Colon (tissue), 2 donors: ENCODE measurements at regions not wholly inside any gene's neighbourhood (a gene's known extent, or its start where the extent isn't known, plus 50 kb on each side); places are given as distances from the start of the nearest gene placed in this dataset.

ENCODE experiments used
- FAIRE-seq: peaks from 2 replicates; lab custom pipeline; 2012; peaks lifted over from hg19 to GRCh38; lab: Jason Lieb, UNC
- donor health status: control.
- donor health status: control.

DNA sequence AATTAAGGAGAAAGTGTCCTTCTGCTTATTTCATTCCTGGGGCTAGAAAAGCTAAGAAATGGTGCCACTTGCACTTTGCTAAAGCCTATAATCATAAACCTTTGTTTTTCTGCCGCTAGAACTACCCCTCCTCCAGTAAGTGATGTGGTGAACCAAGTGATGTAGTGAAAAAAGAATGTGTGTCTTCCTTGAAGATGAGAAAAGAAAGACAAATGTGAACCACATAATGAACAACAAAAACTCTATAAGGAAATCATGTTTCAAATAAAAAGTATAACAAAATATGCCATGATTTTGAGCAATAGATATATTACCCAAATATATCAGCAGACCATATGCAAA lies 179.0 kb upstream of the SGCD start:
- no peak for FAIRE-seq

DNA sequence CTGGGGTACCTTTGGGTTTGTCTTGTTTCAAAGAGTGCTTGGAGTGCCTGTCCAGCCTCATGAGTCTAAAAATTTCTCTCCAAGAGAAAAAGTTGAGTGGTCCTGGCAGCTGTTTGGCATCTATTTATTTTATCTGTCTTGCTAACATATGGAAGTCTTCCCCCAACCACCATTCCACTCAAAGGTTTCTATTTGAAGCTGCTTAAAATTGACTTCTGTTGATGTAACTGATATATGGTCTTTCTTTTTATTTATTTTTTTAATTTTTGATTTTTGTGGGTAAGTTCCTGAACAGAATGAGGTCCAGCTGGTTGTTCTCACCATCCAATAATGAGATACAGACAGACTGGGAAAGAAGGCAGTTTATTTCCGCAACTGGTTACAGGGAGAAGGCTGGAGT lies 178.7 kb upstream of the SGCD start:
- FAIRE-seq: no peak

- no peak for FAIRE-seq
Observed at GRCh38 chr5:156149213-156149612, 177.8 kb upstream of the SGCD start.

DNA sequence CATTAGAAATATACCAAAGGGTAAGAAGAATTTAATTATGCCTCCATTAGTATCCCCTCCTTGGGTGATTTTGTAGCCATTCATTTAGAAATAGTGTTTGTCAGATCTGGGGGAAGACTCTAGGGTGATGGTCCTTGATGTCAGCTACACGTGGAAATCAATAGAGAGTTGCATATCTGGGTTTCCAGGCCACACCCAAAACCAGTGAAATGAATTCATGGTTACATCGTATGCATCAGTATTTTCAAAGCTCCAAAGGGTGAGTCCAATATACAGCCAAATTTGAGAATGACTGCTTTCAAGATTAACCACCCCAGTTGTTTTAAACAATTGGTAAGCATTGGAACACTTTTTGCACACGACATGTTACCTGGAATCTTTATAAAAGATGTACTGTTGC lies 173.4 kb upstream of the SGCD start:
- FAIRE-seq: no peak

GRCh38 chr5:156154757-156155156 lies 172.2 kb upstream of the SGCD start:
- no peak for FAIRE-seq

DNA sequence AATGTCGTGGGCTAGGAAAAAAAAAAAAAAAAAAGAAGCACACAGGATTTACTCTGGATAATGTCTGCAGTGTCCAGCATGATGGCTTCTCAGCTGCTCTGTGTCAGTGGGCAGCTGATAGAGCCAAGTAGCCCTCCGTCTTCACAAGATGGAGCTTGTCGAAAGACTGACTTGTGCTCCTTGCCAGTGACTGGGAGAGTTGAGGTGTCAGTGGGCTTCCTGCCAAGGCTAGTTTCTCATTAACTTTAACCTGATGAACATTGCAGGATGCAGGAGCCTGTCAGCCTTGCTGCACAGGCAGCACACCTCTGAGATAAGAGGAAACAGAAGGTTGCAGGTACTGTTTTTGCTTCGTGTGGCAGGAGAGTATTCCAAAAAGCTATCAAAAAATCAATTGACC lies 171.4 kb upstream of the SGCD start:
- no peak for FAIRE-seq

DNA sequence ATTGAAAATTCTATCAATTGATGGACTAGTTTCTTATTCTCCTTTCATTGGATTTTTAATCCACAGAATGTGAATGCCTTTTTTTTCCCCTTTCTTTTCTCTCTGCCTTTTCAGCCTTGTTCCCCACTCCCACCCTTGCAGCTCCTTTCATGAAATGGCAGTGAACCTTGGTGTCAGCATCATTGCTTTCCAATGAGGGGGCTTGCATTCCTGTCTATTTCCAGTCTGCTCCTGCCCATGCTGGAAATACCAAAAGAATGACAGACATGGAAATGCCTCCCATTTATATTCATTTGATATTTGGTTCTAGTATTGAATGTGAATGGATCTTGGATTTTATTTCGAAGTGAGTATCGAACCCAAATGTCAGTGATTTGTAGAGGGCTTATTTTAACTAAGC lies 162.7 kb upstream of the SGCD start:
- FAIRE-seq: no peak

DNA sequence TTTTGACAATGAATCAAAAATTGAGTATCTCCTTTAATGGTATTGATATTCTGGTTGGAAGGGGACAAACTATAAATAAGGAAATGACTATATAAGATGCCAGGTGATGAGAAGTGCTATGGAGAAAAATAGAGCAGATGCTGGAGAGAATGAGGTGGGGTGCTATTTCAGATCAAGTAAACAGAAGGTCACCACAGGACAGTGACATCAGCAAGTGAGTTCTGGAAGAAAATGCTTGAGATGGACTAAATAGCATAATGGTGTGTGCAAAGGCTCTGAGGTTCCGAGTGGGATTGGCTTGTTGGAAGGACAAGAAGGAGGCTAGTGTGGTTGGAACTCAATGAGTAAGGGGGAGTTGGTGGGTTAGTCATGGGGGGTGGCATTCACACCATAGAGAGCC lies 157.5 kb upstream of the SGCD start:
- FAIRE-seq: no peak

DNA sequence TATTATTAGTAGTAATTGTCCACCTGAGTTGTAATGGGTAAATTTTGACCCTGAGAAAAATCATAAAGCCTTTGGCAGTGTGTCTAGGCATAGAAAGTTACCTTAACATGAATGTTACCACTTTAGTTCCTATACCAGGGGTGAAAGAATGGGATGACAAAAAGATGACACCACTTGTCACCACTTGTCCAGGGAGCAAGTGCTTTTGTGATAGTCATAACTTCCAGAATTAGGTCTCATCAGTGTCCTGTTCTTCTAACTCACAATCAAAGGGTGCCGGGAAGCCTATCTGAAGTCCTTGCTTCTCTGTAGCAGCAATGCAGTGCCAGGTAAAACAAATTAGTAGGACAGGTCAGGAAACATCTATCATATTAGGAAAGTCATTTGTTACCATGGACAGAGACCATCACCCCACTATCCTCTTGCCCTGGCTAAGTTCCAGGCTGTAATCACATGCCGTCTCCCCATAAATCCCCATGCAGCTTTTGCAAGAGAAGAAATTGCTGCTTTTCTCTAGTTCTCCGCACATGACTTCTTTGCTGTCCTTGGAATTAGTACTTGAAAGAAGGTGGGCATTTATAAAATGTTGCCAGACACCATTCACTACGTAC lies 156.5 kb upstream of the SGCD start:
- FAIRE-seq: no peak

- no peak for FAIRE-seq
Observed at GRCh38 chr5:156174225-156174624, 152.7 kb upstream of the SGCD start.

GRCh38 chr5:156178117-156178516 lies 148.8 kb upstream of the SGCD start:
- no peak for FAIRE-seq

DNA sequence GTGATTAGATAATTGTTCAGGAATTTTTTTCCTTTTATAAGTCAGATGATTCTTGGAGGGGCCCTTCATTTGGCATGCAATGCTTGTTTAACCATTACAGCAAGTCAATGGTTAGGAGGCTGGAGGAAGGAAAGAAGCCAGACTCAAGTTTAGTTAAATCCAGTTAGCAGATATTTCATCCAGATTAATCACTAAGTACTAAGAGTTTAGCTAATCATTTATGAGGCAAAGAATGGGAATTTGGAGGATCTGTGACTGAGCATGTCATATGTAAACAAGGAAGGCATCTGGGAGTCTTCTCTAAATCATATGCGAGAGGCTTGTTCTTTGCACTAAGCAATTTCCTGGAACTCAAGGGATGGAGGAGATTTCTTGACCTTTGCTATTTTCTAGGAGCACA lies 145.3 kb upstream of the SGCD start:
- FAIRE-seq: no peak

DNA sequence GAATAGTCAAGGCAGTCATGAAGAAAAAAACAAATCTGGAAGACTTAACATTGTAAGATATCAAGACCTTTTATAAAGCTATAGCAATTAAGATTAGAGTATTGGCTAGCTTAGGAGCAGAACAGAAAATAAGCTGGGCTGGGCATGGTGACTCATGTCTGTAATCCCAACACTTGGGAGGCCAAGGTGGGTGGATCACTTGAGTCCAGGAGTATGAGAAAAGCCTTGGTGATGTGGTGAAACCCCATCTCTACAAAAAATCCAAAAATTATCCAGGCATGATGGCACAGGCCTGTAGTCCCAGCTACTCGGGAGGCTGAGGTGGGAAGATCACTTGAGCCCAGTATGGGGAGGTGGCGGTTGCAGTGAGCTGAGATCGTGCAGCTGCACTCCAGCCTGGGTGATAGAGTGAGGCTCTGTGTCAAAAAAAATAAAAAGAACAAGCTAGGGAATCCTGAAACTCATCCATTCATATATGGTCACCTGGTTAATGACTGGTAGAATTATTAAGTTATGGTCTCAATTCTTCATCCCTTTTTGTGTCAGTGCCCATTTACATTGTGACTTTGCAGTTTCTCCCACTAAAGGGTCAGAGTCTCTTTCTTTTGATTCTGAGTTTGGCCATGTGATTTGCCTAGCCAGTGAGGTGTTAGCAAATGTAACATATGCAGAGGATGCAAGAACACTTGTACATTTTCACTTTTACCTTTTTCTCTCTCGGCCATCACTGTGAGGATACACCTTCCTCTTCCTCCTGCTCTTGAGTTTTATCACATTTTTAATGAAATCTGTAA lies 144.6 kb upstream of the SGCD start:
- no peak for FAIRE-seq

DNA sequence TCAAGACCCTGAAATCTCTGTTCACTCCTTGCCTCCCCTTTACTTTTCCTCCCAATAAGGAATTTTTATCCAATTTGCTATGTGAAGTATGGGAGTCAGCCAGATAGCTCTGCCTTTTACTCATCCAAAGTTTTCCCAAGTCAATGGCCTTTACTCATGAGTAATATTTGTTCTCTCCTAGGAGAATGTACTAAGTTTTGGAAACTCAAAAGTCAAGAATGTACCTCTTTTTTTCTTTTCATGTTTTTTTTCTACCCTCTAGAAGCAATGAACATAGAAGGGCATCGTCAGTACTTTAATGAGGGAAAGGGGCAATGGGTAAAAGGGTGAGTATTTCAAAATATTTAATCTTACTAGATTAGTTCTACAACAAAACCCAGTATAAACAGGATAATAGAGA lies 140.2 kb upstream of the SGCD start:
- no peak for FAIRE-seq

GRCh38 chr5:156188016-156188415 lies 138.9 kb upstream of the SGCD start:
- no peak for FAIRE-seq

DNA sequence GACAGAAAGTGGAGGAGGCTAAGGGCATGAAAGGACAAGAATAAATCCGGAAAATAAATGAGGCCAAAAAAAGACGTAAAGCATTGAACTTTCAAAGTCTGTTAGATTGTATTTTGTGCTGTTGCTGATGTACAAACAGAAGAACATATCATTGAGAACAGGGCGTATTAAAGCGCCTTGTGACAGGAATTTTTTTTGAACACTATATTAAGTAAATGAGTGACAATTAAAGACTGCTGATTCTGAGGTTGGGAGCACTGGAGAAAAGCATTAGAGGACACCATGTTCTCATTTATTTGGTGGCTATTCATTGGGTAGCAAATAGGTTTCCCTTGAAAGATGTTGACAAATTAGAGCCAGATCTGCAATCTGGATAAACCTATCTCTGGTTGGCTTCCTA lies 137.3 kb upstream of the SGCD start:
- no peak for FAIRE-seq

- FAIRE-seq: no peak
Observed at GRCh38 chr5:156191547-156191946, 135.4 kb upstream of the SGCD start.

DNA sequence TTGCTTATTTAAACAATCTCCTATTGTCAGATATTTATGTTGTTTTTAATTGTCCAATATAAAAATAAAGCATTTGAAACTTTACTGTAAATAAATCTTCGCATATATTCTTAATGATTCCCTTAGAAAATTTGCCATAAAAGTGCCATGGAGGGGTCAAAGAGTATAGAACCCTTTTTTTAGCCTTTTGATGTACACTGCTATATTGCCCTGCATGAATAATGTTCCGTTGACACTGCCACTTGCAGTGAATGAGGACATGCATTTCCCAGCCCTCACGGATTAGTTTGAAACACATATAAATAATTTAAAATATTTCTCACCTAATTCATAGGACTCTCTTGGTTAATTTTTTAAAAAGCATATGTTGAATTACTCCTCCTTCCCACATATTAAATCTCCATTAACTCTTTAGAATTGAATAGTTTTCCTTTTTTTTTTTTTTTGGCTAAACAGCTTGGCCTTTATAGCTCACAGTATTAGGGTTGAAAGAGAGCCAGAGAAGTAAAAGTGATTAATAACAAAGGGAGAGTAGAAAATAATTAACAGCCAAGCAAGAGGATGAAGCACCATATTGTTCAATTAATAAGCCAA lies 129.8 kb upstream of the SGCD start:
- no peak for FAIRE-seq

- FAIRE-seq: no peak
Observed at GRCh38 chr5:156199045-156199444, 127.9 kb upstream of the SGCD start.

- FAIRE-seq: no peak
Observed at GRCh38 chr5:156200938-156201787, 125.8 kb upstream of the SGCD start.

- no peak for FAIRE-seq
Observed at GRCh38 chr5:156201788-156202403, 125.1 kb upstream of the SGCD start.

GRCh38 chr5:156208271-156208670 lies 118.7 kb upstream of the SGCD start:
- no peak for FAIRE-seq
